ENCODE measurements at regions not wholly inside any gene's neighbourhood (a gene's known extent, or its start where the extent isn't known, plus 50 kb on each side); places are given as distances from the start of the nearest gene placed in this dataset.

GRCh38 chr18:44136326-44136725 lies 544.4 kb upstream of the SETBP1 start:
- ChIA-PET CTCF (no interaction called here), POLR2A (no interaction called here), RAD21 (ENCODE audit: low non-redundant PET in 1 of 2, low total read pairs in 2 of 2, uncharacterized antibody in 2 of 2, unreplicated experiment in 2 of 2) (no interaction called here)
- Histone ChIP-seq H4K20me1 (ENCODE audit: insufficient read depth) (no peaks in the 10 kb centered on the region), H3K4me1 (ENCODE audit: control insufficient read depth in 1 of 2, insufficient read depth in 2 of 2, low read length in 2 of 2) (no peaks in the 10 kb centered on the region), H3K9me3 (ENCODE audit: control insufficient read depth in 1 of 2, insufficient read depth in 1 of 2, low read depth in 1 of 2, low read length in 2 of 2) (peaks cover 8 to 13% of the 10 kb centered on the region in 2 experiments; a peak in 2 of 4 replicates), H3K4me2 (ENCODE audit: low read length) (no peak overlapping the region), H3K9ac (ENCODE audit: low read length) (no peak overlapping the region), H3K27me3 (ENCODE audit: insufficient read depth, low read length) (no peaks in the 10 kb centered on the region), H2AFZ (ENCODE audit: low read depth, low read length, poor library complexity, severe bottlenecking) (no peak overlapping the region), H3K79me2 (ENCODE audit: insufficient read depth, low read length) (no peaks in the 10 kb centered on the region), H3K9me2 (ENCODE audit: insufficient read depth) (no peaks in the 10 kb centered on the region), H3K27ac (ENCODE audit: low read depth, low read length) (no peak overlapping the region), H3K4me3 (replicated peaks in 1 of 2; ENCODE audit: low read depth in 1 of 2, low read length in 2 of 2) (no peak overlapping the region), H3K36me3 (ENCODE audit: control insufficient read depth in 1 of 2, insufficient read depth in 2 of 2, low read length in 2 of 2) (no peaks in the 10 kb centered on the region)
- intact Hi-C loops (cut with micrococcal nuclease) = no loop called here
- no TSS peak for BruUV-seq (replicated peaks)
- DNase-seq (ENCODE audit: low read depth, low spot score) = no peak
- no peak for ATAC-seq
- no peak for TF ChIP-seq POLR2AphosphoS5 (IDR thresholded peaks at IDR 0.05; ENCODE audit: low read depth, low read length)
- TF ChIP-seq ATF3 (IDR thresholded peaks at IDR 0.05) = no peak
- TF ChIP-seq ZBTB33 (IDR thresholded peaks at IDR 0.05; ENCODE audit: extremely low read depth, insufficient replicate concordance, low read length) = no peak
- no peak for TF ChIP-seq SP1 (IDR thresholded peaks at IDR 0.05; ENCODE audit: low read depth)
- TF ChIP-seq POLR2A (IDR thresholded peaks at IDR 0.05; ENCODE audit: borderline replicate concordance, extremely low read depth, insufficient read depth, insufficient read length) = no peak

GRCh38 chr18:44143072-44143471 lies 537.6 kb upstream of the SETBP1 start:
- DNase-seq (ENCODE audit: low read depth, low spot score) = no peak
- CTCF ChIA-PET = no interaction called here
- Histone ChIP-seq H3K4me1 (ENCODE audit: control insufficient read depth in 1 of 2, insufficient read depth in 2 of 2, low read length in 2 of 2) (no peaks in the 10 kb centered on the region), H3K9ac (ENCODE audit: low read length) (no peak overlapping the region), H3K4me3 (replicated peaks in 1 of 2; ENCODE audit: low read depth in 1 of 2, low read length in 2 of 2) (no peak overlapping the region), H3K9me2 (ENCODE audit: insufficient read depth) (no peaks in the 10 kb centered on the region), H3K4me2 (ENCODE audit: low read length) (no peak overlapping the region), H3K9me3 (ENCODE audit: control insufficient read depth in 1 of 2, insufficient read depth in 1 of 2, low read depth in 1 of 2, low read length in 2 of 2) (peaks cover 4 to 26% of the 10 kb centered on the region in 2 experiments; a peak in 2 of 4 replicates), H3K27ac (ENCODE audit: low read depth, low read length) (no peak overlapping the region), H3K36me3 (ENCODE audit: control insufficient read depth in 1 of 2, insufficient read depth in 2 of 2, low read length in 2 of 2) (no peaks in the 10 kb centered on the region), H3K79me2 (ENCODE audit: insufficient read depth, low read length) (no peaks in the 10 kb centered on the region), H2AFZ (ENCODE audit: low read depth, low read length, poor library complexity, severe bottlenecking) (no peak overlapping the region), H3K27me3 (ENCODE audit: insufficient read depth, low read length) (no peaks in the 10 kb centered on the region), H4K20me1 (ENCODE audit: insufficient read depth) (no peaks in the 10 kb centered on the region)
- BruUV-seq (replicated peaks) = no TSS peak
- ATAC-seq = no peak
- intact Hi-C loops (cut with micrococcal nuclease) = no loop called here
- RAD21 ChIA-PET (ENCODE audit: low non-redundant PET in 1 of 2, low total read pairs in 2 of 2, uncharacterized antibody in 2 of 2, unreplicated experiment in 2 of 2) = no interaction called here
- POLR2A ChIA-PET = no interaction called here
- TF ChIP-seq TCF7L2 (IDR thresholded peaks at IDR 0.05; ENCODE audit: borderline replicate concordance, extremely low read depth, insufficient read depth, insufficient read length) = no peak
- no peak for TF ChIP-seq ELF1 (IDR thresholded peaks at IDR 0.05; ENCODE audit: borderline replicate concordance, low read depth)
- no peak for TF ChIP-seq CEBPB (IDR thresholded peaks at IDR 0.05; ENCODE audit: low read depth)
- TF ChIP-seq RAD21 (IDR thresholded peaks at IDR 0.05; ENCODE audit: low read depth) = no peak
- TF ChIP-seq MAX (IDR thresholded peaks at IDR 0.05) = no peak
- no peak for TF ChIP-seq ZFX (IDR thresholded peaks at IDR 0.05)
- TF ChIP-seq JUND (IDR thresholded peaks at IDR 0.05) = no peak
- TF ChIP-seq ZNF274 (IDR thresholded peaks at IDR 0.05; ENCODE audit: low read depth, low read length) = no peak
- TF ChIP-seq SP1 (IDR thresholded peaks at IDR 0.05; ENCODE audit: low read depth) = no peak
- TF ChIP-seq POLR2AphosphoS5 (IDR thresholded peaks at IDR 0.05; ENCODE audit: low read depth, low read length) = no peak
- no peak for TF ChIP-seq EZH2phosphoT487 (IDR thresholded peaks at IDR 0.05; ENCODE audit: borderline replicate concordance)

Data from HCT116 (cell line).